AG04449 (cell line): ENCODE measurements at regions not wholly inside any gene's neighbourhood (a gene's known extent, or its start where the extent isn't known, plus 50 kb on each side); places are given as distances from the start of the nearest gene placed in this dataset.

Experiments used
- CTCF ChIA-PET: fragments of 350-600 bp; formaldehyde crosslinking; extraction: SDS; loops from one replicate; lab custom pipeline; 2021; ENCODE audit warnings: antibody characterized with exemption; lab: Yijun Ruan, JAX
- POLR2A ChIA-PET: fragments of 400-600, 350-600 bp; formaldehyde crosslinking; extraction: SDS; loops from one replicate; lab custom pipeline; 2020; ENCODE audit warnings: antibody characterized with exemption, inconsistent platforms; lab: Yijun Ruan, JAX
- DNase-seq: peaks from one replicate; pipeline ENCODE4 v3.0.0-alpha.2; 2010; ENCODE audit warnings: low read depth, low spot score
- H3K4me3 ChIP-seq: 2 replicates; pipeline ENCODE4 v1.5.1; 2011; ENCODE audit warnings: low read depth, mild to moderate bottlenecking, control low read depth, low read length
- TF ChIP-seq, protein P1 (sequence below): IDR thresholded peaks from one replicate; pipeline ENCODE4 v1.5.1; 2011; ENCODE audit warnings: mild to moderate bottlenecking, moderate library complexity, low read length, control low read depth, inconsistent platforms; ENCODE audit not compliant: insufficient read depth; ENCODE audit errors: missing control alignments

DNA sequence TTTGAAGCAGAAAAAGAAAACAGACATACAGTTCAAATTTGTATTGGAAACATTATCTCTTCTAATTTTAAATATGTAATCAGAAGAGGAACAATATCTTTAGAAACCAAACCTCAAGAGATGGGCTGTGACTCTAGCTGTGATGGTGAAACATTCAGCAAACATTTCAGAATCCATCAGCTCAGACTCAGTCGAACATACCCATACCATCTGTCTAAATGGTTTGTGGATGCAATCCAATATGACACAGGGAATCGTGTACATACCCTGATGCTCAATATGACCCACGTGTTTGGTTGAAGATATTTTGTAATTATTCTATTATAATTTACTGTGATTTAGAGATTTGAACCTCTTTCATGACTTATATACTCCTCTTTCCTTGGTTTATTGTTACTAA lies 665.2 kb upstream of the CDH8 start:
- DNase-seq, result no peak
- H3K4me3 ChIP-seq, result no peak overlapping the region
- ChIA-PET POLR2A (no interaction called here), CTCF (no interaction called here)
- TF ChIP-seq, protein P1, sequence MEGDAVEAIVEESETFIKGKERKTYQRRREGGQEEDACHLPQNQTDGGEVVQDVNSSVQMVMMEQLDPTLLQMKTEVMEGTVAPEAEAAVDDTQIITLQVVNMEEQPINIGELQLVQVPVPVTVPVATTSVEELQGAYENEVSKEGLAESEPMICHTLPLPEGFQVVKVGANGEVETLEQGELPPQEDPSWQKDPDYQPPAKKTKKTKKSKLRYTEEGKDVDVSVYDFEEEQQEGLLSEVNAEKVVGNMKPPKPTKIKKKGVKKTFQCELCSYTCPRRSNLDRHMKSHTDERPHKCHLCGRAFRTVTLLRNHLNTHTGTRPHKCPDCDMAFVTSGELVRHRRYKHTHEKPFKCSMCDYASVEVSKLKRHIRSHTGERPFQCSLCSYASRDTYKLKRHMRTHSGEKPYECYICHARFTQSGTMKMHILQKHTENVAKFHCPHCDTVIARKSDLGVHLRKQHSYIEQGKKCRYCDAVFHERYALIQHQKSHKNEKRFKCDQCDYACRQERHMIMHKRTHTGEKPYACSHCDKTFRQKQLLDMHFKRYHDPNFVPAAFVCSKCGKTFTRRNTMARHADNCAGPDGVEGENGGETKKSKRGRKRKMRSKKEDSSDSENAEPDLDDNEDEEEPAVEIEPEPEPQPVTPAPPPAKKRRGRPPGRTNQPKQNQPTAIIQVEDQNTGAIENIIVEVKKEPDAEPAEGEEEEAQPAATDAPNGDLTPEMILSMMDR, result no peak

DNA sequence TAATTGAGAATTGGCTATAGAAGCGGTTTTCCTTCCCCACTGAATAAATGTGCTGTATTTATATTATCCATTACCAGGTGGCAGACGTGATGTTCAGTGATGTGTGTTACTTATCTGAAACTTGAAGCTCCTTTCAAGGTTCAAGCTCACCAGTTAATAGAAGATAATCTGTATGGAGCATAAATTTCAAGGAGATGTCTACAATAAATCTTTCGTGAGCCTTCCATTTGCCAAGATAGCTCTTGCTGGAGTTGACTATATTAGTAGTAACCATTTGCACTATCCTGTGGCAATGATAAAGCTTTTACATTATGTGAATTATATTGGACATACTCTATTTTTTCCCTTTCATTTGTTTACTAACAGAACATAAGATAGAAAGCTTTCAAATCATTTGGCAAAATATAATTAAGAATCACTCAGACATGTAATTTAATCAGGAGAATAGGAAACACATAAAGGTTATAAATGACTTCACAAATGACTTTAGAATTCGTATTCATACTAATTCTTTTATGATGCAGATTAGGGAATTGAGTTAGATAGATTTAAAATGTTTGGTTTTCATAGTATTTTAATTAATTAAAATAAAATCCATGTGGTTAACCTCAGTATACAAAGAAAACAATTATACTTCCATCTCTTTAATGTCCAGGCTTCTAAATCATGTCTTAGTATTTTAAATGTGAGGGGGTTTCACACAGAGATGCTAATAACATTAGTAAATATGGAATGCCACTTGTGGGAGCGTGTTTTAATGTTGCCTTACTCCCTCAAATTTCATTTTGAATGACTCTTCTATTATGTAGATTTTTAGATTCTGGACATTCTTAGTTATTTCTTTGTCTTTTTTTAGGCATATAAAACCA lies 664.4 kb upstream of the CDH8 start:
- TF ChIP-seq, protein P1, result no peak
- CTCF ChIA-PET, result no interaction called here
- DNase-seq, result no peak
- no peak overlapping the region for H3K4me3 ChIP-seq
- POLR2A ChIA-PET, result no interaction called here

DNA sequence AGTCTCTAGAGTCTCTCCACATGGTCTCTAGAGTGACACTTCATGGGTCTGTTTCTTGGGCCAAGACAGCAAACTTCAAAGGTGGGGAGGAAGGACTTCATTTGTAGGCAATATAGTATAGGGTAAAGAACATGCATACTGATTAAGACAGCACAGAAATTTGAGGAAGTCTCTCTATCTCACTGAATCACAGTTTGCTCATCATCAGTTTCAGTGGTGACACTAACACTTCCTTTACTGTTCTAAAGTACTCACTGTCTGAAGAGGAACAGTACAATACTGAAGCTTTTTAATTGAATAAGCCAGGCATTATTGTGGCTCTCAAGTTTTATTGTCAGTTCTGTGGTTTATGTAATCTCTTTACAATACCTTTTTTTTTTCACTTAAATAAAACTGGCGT lies 656.4 kb upstream of the CDH8 start:
- ChIA-PET POLR2A (no interaction called here), CTCF (no interaction called here)
- H3K4me3 ChIP-seq, result no peak overlapping the region
- TF ChIP-seq, protein P1, result no peak
- no peak for DNase-seq

DNA sequence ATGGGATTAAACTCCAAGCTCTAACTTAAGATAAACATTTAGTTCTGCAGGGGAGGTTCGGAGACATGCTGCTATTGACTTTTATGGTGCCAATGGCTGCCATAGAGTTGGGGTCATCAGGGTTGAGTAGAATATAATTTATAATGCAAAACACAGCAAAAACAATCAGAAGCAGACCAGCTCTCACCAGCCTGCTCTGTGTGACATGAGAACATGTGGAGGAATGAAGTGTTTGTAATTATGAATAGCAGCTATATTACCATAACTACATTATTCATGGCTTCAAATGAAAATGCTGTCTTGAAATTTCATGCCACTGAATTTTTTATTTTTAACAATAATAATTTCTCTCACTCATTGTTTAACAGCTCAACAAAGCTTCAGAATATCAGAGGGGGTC lies 645.6 kb upstream of the CDH8 start:
- no peak overlapping the region for H3K4me3 ChIP-seq
- POLR2A ChIA-PET, result no interaction called here
- TF ChIP-seq, protein P1, result no peak
- no peak for DNase-seq
- CTCF ChIA-PET, result no interaction called here

DNA sequence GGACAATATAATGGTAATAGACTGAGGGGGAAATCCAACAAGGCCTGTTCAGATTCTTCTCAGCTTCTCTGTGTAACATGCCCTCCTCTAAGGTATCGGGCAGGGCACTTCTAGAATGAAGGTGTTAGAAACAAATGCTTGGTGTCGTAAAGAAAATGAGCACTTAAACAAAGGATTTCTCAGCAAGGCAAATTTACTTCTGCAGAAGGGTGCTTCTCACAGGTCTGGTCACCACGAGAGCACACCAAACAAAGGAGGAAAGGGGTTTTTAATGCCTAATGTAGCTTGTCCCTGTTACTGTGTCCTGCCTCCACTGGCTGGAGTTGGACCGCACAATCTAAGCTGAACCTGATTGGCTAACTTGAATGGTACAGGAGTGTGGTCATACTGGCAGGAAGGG lies 642.6 kb upstream of the CDH8 start:
- no peak overlapping the region for H3K4me3 ChIP-seq
- TF ChIP-seq, protein P1, result no peak
- CTCF ChIA-PET, result no interaction called here
- no peak for DNase-seq
- POLR2A ChIA-PET, result no interaction called here

DNA sequence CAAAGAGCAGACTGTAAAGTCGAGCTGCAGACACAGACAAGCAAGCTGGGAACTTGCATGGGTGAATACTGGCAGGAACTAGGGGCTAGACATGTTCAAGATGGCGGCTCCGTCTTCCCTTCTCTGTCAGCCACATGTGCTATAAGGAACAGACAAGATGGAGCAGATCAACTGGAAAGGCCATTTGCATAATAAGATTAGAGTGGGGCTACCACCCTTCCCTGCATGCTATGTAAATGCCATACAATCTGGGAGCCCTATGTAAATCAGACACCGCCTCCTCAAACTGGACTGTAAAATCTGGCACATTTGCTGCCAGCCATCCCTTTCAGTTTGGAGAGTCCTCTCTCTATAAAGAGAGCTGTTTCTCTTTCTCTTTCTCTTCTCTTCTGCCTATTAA lies 640.1 kb upstream of the CDH8 start:
- POLR2A ChIA-PET, result no interaction called here
- TF ChIP-seq, protein P1, result no peak
- no peak for DNase-seq
- no peak overlapping the region for H3K4me3 ChIP-seq
- CTCF ChIA-PET, result no interaction called here
